ENCODE measurements at regions not wholly inside any gene's neighbourhood (a gene's known extent, or its start where the extent isn't known, plus 50 kb on each side); places are given as distances from the start of the nearest gene placed in this dataset.
"Not testable (repeated sequence)": the region's sequence is repeated elsewhere in the genome, so short reads cannot be mapped to it uniquely, and the experiment has no call there.

GRCh38 chr6:134752445-134752844, 197.5 kb downstream of the ALDH8A1 start:
- DNase-seq (ENCODE audit: low read depth), result no peak
- no peak overlapping the region for H3K4me3 ChIP-seq (replicated peaks; ENCODE audit: low read depth, low read length)
- no peak for TF ChIP-seq CTCF (IDR thresholded peaks at IDR 0.05; ENCODE audit: low read length, missing control alignments)

GRCh38 chr6:134750669-134751068, 199.2 kb downstream of the ALDH8A1 start:
- no peak for DNase-seq (ENCODE audit: low read depth)
- H3K4me3 ChIP-seq (replicated peaks; ENCODE audit: low read depth, low read length), result no peak overlapping the region
- TF ChIP-seq CTCF (IDR thresholded peaks at IDR 0.05; ENCODE audit: low read length, missing control alignments), result no peak

GRCh38 chr6:134748484-134748883, 201.4 kb downstream of the ALDH8A1 start:
- no peak for DNase-seq (ENCODE audit: low read depth)
- H3K4me3 ChIP-seq (replicated peaks; ENCODE audit: low read depth, low read length), result no peak overlapping the region
- TF ChIP-seq CTCF (IDR thresholded peaks at IDR 0.05; ENCODE audit: low read length, missing control alignments), result no peak

GRCh38 chr6:134747197-134747596, 202.7 kb downstream of the ALDH8A1 start:
- DNase-seq (ENCODE audit: low read depth); H3K4me3 ChIP-seq (replicated peaks; ENCODE audit: low read depth, low read length): not testable (repeated sequence)

- H3K4me3 ChIP-seq (replicated peaks; ENCODE audit: low read depth, low read length), result no peak overlapping the region
- DNase-seq (ENCODE audit: low read depth), result no peak
- no peak for TF ChIP-seq CTCF (IDR thresholded peaks at IDR 0.05; ENCODE audit: low read length, missing control alignments)
Measured at GRCh38 chr6:134746140-134746539, 203.8 kb downstream of the ALDH8A1 start.

- DNase-seq (ENCODE audit: low read depth); H3K4me3 ChIP-seq (replicated peaks; ENCODE audit: low read depth, low read length): not testable (repeated sequence)
Measured at GRCh38 chr6:134745192-134745591, 204.7 kb downstream of the ALDH8A1 start.

GRCh38 chr6:134744301-134744700, 205.6 kb downstream of the ALDH8A1 start:
- H3K4me3 ChIP-seq (replicated peaks; ENCODE audit: low read depth, low read length), result no peak overlapping the region
- DNase-seq (ENCODE audit: low read depth), result no peak
- no peak for TF ChIP-seq CTCF (IDR thresholded peaks at IDR 0.05; ENCODE audit: low read length, missing control alignments)

- DNase-seq (ENCODE audit: low read depth), result no peak
- no peak overlapping the region for H3K4me3 ChIP-seq (replicated peaks; ENCODE audit: low read depth, low read length)
- TF ChIP-seq CTCF (IDR thresholded peaks at IDR 0.05; ENCODE audit: low read length, missing control alignments), result peak; percentile 9
Measured at GRCh38 chr6:134741200-134741536, 208.7 kb downstream of the ALDH8A1 start.
